Endothelial cell of umbilical vein (primary cell): ENCODE measurements at regions not wholly inside any gene's neighbourhood (a gene's known extent, or its start where the extent isn't known, plus 50 kb on each side); places are given as distances from the start of the nearest gene placed in this dataset.

Experiments
- CTCF ChIP-seq, 2 donors: IDR thresholded peaks; 1 replicate in 1 of 2; 2 replicates in 1 of 2; pipeline ENCODE4 v1.5.1; 2011; ENCODE audit warnings: low read length in 2 of 2, mild to moderate bottlenecking in 2 of 2, moderate library complexity in 2 of 2, control low read depth in 1 of 2, inconsistent platforms in 1 of 2, low read depth in 1 of 2; ENCODE audit not compliant: insufficient read depth in 1 of 2; ENCODE audit errors: extremely low read depth in 1 of 2
- EZH2 ChIP-seq: IDR thresholded peaks from 2 replicates; pipeline ENCODE4 v1.6.1; 2012; ENCODE audit warnings: borderline replicate concordance, low read depth, mild to moderate bottlenecking, moderate library complexity, low read length, inconsistent platforms; ENCODE audit not compliant: severe bottlenecking
- POLR2A ChIP-seq: IDR thresholded peaks from 2 replicates; pipeline ENCODE4 v1.6.1; 2012; ENCODE audit warnings: low read depth, mild to moderate bottlenecking, control low read depth, low read length

- TF ChIP-seq CTCF (IDR thresholded peaks at IDR 0.05; ENCODE audit: extremely low read depth in 1 of 2, insufficient read depth in 1 of 2, low read depth in 1 of 2, low read length in 2 of 2), result no peak
- TF ChIP-seq POLR2A, result no peak
- TF ChIP-seq EZH2, result no peak
Observed at GRCh38 chr16:26816885-26817571, 249.7 kb upstream of the C16orf82 start.
